ENCODE measurements at regions not wholly inside any gene's neighbourhood (a gene's known extent, or its start where the extent isn't known, plus 50 kb on each side); places are given as distances from the start of the nearest gene placed in this dataset.

DNA sequence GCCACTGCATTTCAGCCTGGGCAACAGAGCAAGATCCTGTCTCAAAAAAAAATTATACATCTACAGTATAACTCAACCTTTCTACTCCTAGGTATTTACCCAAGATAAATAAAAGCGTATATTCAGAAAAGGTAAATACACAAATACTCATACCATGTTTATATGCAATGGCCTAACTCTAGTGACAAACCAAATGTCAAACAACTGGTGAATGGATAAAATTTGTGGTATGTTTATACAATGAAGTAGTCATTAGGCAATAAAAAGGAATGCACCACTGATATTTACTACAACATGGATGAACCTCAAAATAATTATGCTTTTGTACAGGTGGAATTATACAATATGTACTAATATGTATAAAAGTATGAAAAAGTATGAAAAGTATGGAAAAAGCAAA is 174.2 kb upstream of the GORAB start:
- no peak overlapping the region for H3K4me3 ChIP-seq (ENCODE audit: low read depth, low read length)
- H3K27me3 ChIP-seq (ENCODE audit: control insufficient read depth, insufficient read depth, low read length): no peaks in the 10 kb centered on the region
- DNase-seq (ENCODE audit: low read depth) (no peak), FAIRE-seq (no peak)
- H3K36me3 ChIP-seq (ENCODE audit: control insufficient read depth, insufficient read depth, low read length): no peaks in the 10 kb centered on the region
- TF ChIP-seq, protein P1, sequence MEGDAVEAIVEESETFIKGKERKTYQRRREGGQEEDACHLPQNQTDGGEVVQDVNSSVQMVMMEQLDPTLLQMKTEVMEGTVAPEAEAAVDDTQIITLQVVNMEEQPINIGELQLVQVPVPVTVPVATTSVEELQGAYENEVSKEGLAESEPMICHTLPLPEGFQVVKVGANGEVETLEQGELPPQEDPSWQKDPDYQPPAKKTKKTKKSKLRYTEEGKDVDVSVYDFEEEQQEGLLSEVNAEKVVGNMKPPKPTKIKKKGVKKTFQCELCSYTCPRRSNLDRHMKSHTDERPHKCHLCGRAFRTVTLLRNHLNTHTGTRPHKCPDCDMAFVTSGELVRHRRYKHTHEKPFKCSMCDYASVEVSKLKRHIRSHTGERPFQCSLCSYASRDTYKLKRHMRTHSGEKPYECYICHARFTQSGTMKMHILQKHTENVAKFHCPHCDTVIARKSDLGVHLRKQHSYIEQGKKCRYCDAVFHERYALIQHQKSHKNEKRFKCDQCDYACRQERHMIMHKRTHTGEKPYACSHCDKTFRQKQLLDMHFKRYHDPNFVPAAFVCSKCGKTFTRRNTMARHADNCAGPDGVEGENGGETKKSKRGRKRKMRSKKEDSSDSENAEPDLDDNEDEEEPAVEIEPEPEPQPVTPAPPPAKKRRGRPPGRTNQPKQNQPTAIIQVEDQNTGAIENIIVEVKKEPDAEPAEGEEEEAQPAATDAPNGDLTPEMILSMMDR (IDR thresholded peaks at IDR 0.05; ENCODE audit: insufficient read depth, low read length, severe bottlenecking): no peak

DNA sequence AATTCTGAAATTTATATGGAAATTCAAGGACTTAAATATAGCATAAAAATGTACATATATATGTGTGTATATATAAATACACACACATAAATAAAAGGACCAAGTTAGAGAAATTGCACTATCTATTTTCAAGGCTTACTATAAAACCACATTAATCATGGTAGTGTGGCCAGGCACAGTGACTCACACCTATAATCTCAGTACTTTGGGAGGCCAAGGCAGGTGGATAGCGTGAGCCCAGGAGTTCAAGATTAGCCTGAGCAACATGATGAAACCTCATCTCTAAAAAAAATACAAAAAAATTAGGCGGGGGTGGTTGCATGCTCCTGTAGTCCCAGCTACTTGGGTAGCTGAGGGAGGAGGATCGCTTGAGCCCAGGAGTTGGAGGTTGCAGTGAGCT is 171.4 kb upstream of the GORAB start:
- DNase-seq (ENCODE audit: low read depth) (no peak), FAIRE-seq (no peak)
- no peak overlapping the region for H3K4me3 ChIP-seq (ENCODE audit: low read depth, low read length)
- H3K36me3 ChIP-seq (ENCODE audit: control insufficient read depth, insufficient read depth, low read length): no peaks in the 10 kb centered on the region
- TF ChIP-seq, protein P1 (IDR thresholded peaks at IDR 0.05; ENCODE audit: insufficient read depth, low read length, severe bottlenecking): no peak
- H3K27me3 ChIP-seq (ENCODE audit: control insufficient read depth, insufficient read depth, low read length): no peaks in the 10 kb centered on the region

DNA sequence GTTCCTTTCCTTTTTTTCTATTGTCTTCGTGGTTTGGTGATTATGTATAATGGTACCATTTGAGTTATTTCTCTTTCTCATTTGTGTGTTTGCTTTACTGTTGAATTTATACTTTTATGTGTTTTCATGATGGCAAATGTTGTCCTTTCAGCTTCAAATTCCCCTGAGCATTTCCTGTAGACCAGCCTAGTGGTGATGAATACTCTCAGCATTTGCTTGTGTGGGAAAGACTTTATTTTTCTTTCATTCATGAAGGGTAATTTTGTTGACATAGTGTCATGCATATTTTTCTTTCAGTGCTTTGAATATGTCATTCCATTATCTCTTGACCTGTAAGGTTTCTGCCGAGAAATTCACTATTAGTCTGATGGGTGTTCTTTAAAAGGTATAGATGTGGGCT is 166.6 kb upstream of the GORAB start:
- no peak overlapping the region for H3K4me3 ChIP-seq (ENCODE audit: low read depth, low read length)
- no peaks in the 10 kb centered on the region for H3K36me3 ChIP-seq (ENCODE audit: control insufficient read depth, insufficient read depth, low read length)
- no peaks in the 10 kb centered on the region for H3K27me3 ChIP-seq (ENCODE audit: control insufficient read depth, insufficient read depth, low read length)
- TF ChIP-seq, protein P1 (IDR thresholded peaks at IDR 0.05; ENCODE audit: insufficient read depth, low read length, severe bottlenecking): no peak
- FAIRE-seq (no peak), DNase-seq (ENCODE audit: low read depth) (no peak)

DNA sequence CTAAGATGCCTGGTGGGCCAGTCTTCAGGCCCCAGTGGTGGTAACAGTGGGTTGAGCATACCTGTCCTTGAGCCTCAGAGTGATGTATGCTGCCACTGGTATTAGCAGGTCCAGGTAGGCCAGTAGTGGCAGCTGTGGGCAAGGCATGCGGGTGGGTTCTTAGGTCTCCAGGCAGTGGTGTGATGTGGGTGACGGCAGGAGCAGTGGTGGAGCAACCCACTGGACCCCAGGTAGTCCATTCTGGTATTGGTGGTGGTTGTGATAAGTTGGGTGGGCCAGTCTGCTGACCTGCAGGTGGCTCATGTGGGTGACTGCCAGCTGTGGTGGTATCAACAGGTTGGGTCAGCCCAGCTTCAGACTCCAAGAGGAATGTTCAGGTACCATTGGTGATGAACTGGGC is 165.0 kb upstream of the GORAB start:
- FAIRE-seq (no peak), DNase-seq (ENCODE audit: low read depth) (no peak)
- no peaks in the 10 kb centered on the region for H3K36me3 ChIP-seq (ENCODE audit: control insufficient read depth, insufficient read depth, low read length)
- TF ChIP-seq, protein P1 (IDR thresholded peaks at IDR 0.05; ENCODE audit: insufficient read depth, low read length, severe bottlenecking): no peak
- H3K4me3 ChIP-seq (ENCODE audit: low read depth, low read length): no peak overlapping the region
- H3K27me3 ChIP-seq (ENCODE audit: control insufficient read depth, insufficient read depth, low read length): no peaks in the 10 kb centered on the region

DNA sequence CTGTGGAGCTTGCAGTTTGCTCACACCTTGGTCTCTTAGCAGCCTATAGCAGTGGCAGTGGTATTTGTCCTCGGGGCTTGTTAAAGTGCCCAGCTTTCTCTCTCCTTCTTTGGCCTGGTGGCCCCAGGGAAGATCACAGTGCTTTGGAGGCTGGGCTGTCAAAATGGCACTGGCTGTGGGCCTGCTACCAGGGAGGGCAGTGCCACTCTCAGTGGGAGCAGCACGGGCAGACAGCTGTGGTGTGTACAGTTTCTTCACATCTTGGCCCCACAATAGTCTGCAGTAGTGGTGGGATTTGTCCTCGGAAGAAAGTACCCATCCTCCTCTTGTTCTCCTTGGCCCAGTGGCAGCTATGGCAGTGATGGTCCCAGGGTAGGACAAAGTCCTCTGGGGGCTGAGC is 164.4 kb upstream of the GORAB start:
- Histone ChIP-seq H3K36me3 (ENCODE audit: control insufficient read depth, insufficient read depth, low read length) (no peaks in the 10 kb centered on the region), H3K4me3 (ENCODE audit: low read depth, low read length) (no peak overlapping the region), H3K27me3 (ENCODE audit: control insufficient read depth, insufficient read depth, low read length) (no peaks in the 10 kb centered on the region)
- FAIRE-seq: no peak
- no peak for DNase-seq (ENCODE audit: low read depth)
- TF ChIP-seq, protein P1 (IDR thresholded peaks at IDR 0.05; ENCODE audit: insufficient read depth, low read length, severe bottlenecking): no peak

DNA sequence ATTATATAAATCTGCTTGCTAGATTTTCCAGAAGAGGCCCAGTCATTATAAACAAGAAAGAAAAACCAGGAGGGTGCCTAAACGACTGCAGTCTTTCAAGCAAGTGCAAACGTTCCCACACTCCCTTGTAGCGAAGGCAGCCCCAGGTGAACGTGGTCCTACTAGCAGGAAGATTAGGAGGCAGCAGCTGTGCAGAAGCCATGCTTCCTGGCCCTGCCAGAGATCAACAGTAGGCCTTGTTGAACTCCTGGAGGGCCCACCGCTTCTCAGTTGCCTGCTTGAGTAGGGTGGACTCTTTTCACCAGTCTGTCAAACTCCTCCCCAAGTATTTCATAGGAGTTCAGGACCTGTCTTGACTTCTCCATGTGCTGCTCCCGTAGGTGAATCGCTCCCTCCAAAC is 163.0 kb upstream of the GORAB start:
- Histone ChIP-seq H3K36me3 (ENCODE audit: control insufficient read depth, insufficient read depth, low read length) (no peaks in the 10 kb centered on the region), H3K27me3 (ENCODE audit: control insufficient read depth, insufficient read depth, low read length) (no peaks in the 10 kb centered on the region), H3K4me3 (ENCODE audit: low read depth, low read length) (no peak overlapping the region)
- FAIRE-seq (no peak), DNase-seq (ENCODE audit: low read depth) (no peak)
- TF ChIP-seq, protein P1 (IDR thresholded peaks at IDR 0.05; ENCODE audit: insufficient read depth, low read length, severe bottlenecking): no peak

Measured in bronchial epithelial cell (primary cell).